Endothelial cell of umbilical vein (primary cell): ENCODE measurements at regions not wholly inside any gene's neighbourhood (a gene's known extent, or its start where the extent isn't known, plus 50 kb on each side); places are given as distances from the start of the nearest gene placed in this dataset.

Source experiments
- CTCF ChIP-seq, 2 donors: IDR thresholded peaks; 1 replicate in 1 of 2; 2 replicates in 1 of 2; pipeline ENCODE4 v1.5.1; 2011; ENCODE audit warnings: low read length in 2 of 2, mild to moderate bottlenecking in 2 of 2, moderate library complexity in 2 of 2, control low read depth in 1 of 2, inconsistent platforms in 1 of 2, low read depth in 1 of 2; ENCODE audit not compliant: insufficient read depth in 1 of 2; ENCODE audit errors: extremely low read depth in 1 of 2
- EZH2 ChIP-seq: IDR thresholded peaks from 2 replicates; pipeline ENCODE4 v1.6.1; 2012; ENCODE audit warnings: borderline replicate concordance, low read depth, mild to moderate bottlenecking, moderate library complexity, low read length, inconsistent platforms; ENCODE audit not compliant: severe bottlenecking
- FOS ChIP-seq: IDR thresholded peaks from 2 replicates; pipeline ENCODE4 v1.6.1; 2011; ENCODE audit warnings: mild to moderate bottlenecking, low read length, moderate library complexity, borderline replicate concordance; ENCODE audit not compliant: insufficient read depth
- JUN ChIP-seq: IDR thresholded peaks from 2 replicates; pipeline ENCODE4 v1.6.1; 2011; ENCODE audit warnings: borderline replicate concordance, low read depth; ENCODE audit not compliant: insufficient read length, insufficient read depth
- POLR2A ChIP-seq: IDR thresholded peaks from 2 replicates; pipeline ENCODE4 v1.6.1; 2012; ENCODE audit warnings: low read depth, mild to moderate bottlenecking, control low read depth, low read length
- POLR2AphosphoS5 ChIP-seq: IDR thresholded peaks from 2 replicates; pipeline ENCODE4 v1.6.1; 2012; ENCODE audit warnings: low read depth, mild to moderate bottlenecking, control low read depth, low read length, moderate library complexity; ENCODE audit not compliant: insufficient read depth

GRCh38 chr15:69629631-69630161, 177.1 kb downstream of the RPLP1 start:
- TF ChIP-seq POLR2A (no peak), CTCF (IDR thresholded peaks at IDR 0.05; ENCODE audit: extremely low read depth in 1 of 2, insufficient read depth in 1 of 2, low read depth in 1 of 2, low read length in 2 of 2) (no peak), POLR2AphosphoS5 (no peak), EZH2 (no peak), FOS (no peak), JUN (no peak)
